Colonic mucosa (tissue), 4 donors: ENCODE measurements at regions not wholly inside any gene's neighbourhood (a gene's known extent, or its start where the extent isn't known, plus 50 kb on each side); places are given as distances from the start of the nearest gene placed in this dataset.

Source experiments
- DNase-seq: peaks from one replicate; pipeline ENCODE4 v3.0.0-alpha.2; 2020
- H3K27ac ChIP-seq: fragments of 200-600 bp; one replicate; pipeline ENCODE4 v1.8.0; 2021
- H3K27me3 ChIP-seq: fragments of 200-600 bp; one replicate; pipeline ENCODE4 v1.8.0; 2021
- H3K36me3 ChIP-seq: fragments of 200-600 bp; one replicate; pipeline ENCODE4 v1.8.0; 2021
- H3K4me1 ChIP-seq: fragments of 200-600 bp; one replicate; pipeline ENCODE4 v1.8.0; 2021; ENCODE audit warnings: mild to moderate bottlenecking
- H3K4me3 ChIP-seq: fragments of 200-600 bp; one replicate; pipeline ENCODE4 v1.8.0; 2021
- H3K9ac ChIP-seq, 2 donors: one replicate each; pipeline ENCODE4 v1.7.0; 2013; ENCODE audit warnings: control low read depth in 2 of 2, low read depth in 2 of 2, low read length in 2 of 2
- H3K9me3 ChIP-seq: fragments of 200-600 bp; one replicate; pipeline ENCODE4 v1.8.0; 2021
- CTCF ChIP-seq: fragments of 200-600 bp; IDR thresholded peaks from one replicate; pipeline ENCODE4 v1.8.0; 2022; ENCODE audit warnings: antibody characterized with exemption, mild to moderate bottlenecking
- intact Hi-C: fragments of 100-400 bp; cut with DNase I; formaldehyde crosslinking; loops from one replicate; pipeline ENCODE4 v1.14.1; 2022
- donor health status: healthy.
- donor health status: DM: no; HTN: no; CAD: no.
- donor health status: DM: no; HTN: no; CAD: no.

- DNase-seq = no peak
- Histone ChIP-seq H3K4me3 (no peak overlapping the region), H3K9ac (no peak overlapping the region), H3K36me3 (no peaks in the 10 kb centered on the region), H3K27ac (no peak overlapping the region), H3K27me3 (no peaks in the 10 kb centered on the region), H3K9me3 (no peaks in the 10 kb centered on the region), H3K4me1 (no peaks in the 10 kb centered on the region)
- no peak for TF ChIP-seq CTCF
- intact Hi-C loops = no loop called here
Observed at GRCh38 chr7:33721895-33722294, 183.4 kb upstream of the BMPER start.

- Histone ChIP-seq H3K27ac (no peak overlapping the region), H3K27me3 (no peaks in the 10 kb centered on the region), H3K4me3 (no peak overlapping the region), H3K4me1 (no peaks in the 10 kb centered on the region), H3K36me3 (no peaks in the 10 kb centered on the region), H3K9me3 (no peaks in the 10 kb centered on the region), H3K9ac (no peak overlapping the region)
- DNase-seq = peak; percentile 12
- no peak for TF ChIP-seq CTCF
- intact Hi-C loops = no loop called here
Observed at GRCh38 chr7:33722383-33723101, 182.8 kb upstream of the BMPER start.

GRCh38 chr7:33724201-33724600 lies 181.1 kb upstream of the BMPER start:
- Histone ChIP-seq H3K9ac (no peak overlapping the region), H3K27ac (no peak overlapping the region), H3K27me3 (no peaks in the 10 kb centered on the region), H3K36me3 (no peaks in the 10 kb centered on the region), H3K9me3 (no peaks in the 10 kb centered on the region), H3K4me1 (no peaks in the 10 kb centered on the region), H3K4me3 (no peak overlapping the region)
- TF ChIP-seq CTCF = no peak
- intact Hi-C loops = no loop called here
- no peak for DNase-seq

- Histone ChIP-seq H3K27ac (no peak overlapping the region), H3K36me3 (no peaks in the 10 kb centered on the region), H3K9me3 (no peaks in the 10 kb centered on the region), H3K9ac (no peak overlapping the region), H3K4me1 (no peaks in the 10 kb centered on the region), H3K4me3 (no peak overlapping the region), H3K27me3 (no peaks in the 10 kb centered on the region)
- intact Hi-C loops = no loop called here
- no peak for DNase-seq
- TF ChIP-seq CTCF = no peak
Observed at GRCh38 chr7:33725111-33726025, 180.0 kb upstream of the BMPER start.

- H3K36me3 ChIP-seq = no peaks in the 10 kb centered on the region
- H3K27me3 ChIP-seq = no peaks in the 10 kb centered on the region
- H3K4me3 ChIP-seq = no peak overlapping the region
- no peak for TF ChIP-seq CTCF
- H3K4me1 ChIP-seq = no peaks in the 10 kb centered on the region
- no peak for DNase-seq
- H3K27ac ChIP-seq = no peak overlapping the region
- intact Hi-C loops = no loop called here
- no peaks in the 10 kb centered on the region for H3K9me3 ChIP-seq
- no peak overlapping the region for H3K9ac ChIP-seq
Observed at GRCh38 chr7:33726582-33726981, 178.8 kb upstream of the BMPER start.
